ENCODE measurements at regions not wholly inside any gene's neighbourhood (a gene's known extent, or its start where the extent isn't known, plus 50 kb on each side); places are given as distances from the start of the nearest gene placed in this dataset.
"Not testable (repeated sequence)": the region's sequence is repeated elsewhere in the genome, so short reads cannot be mapped to it uniquely, and the experiment has no call there.

DNA sequence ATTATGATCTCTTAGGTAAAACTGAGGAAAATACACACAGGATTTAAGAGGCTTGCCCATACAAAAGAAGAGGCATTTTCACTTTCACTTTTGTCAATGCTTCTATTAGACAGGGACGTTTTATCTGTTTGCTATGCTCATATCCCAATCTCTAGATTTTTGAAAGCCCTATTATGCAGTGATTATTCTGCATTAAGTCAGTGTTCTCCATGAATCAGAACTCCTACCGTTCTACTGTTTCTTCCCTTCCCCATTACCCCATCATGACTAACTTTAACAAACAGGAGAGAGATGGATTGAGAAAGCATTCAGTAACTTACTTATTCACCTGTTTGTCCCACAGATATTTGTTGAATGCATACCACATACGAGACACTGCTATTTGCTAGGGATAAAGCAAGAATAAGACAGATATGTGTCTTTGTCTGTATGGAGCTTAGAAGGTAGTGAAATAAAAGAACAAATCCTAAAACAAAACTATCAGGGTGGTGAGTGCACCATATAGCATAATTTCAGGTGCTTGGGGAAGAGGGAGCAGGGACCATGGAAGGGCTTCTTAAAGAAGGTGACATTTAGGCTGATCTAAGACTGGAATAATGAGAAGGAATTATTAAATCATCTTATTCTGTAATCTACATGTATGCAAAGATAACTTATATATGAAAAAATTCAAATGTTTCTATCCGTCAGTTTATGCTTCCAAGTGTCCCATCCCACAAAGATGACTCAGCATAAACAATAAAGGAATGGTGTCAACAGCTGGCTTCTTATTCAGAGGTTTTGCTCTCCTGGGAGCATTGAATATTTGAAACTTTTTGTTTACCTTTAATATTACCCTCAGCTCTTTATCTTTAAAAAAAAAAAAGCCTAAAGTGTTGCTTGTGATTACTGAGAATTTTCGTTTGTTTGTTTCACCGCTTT, 328.1 kb downstream of the HINT1 start:
- no peak for DNase-seq (ENCODE audit: low read depth)

DNA sequence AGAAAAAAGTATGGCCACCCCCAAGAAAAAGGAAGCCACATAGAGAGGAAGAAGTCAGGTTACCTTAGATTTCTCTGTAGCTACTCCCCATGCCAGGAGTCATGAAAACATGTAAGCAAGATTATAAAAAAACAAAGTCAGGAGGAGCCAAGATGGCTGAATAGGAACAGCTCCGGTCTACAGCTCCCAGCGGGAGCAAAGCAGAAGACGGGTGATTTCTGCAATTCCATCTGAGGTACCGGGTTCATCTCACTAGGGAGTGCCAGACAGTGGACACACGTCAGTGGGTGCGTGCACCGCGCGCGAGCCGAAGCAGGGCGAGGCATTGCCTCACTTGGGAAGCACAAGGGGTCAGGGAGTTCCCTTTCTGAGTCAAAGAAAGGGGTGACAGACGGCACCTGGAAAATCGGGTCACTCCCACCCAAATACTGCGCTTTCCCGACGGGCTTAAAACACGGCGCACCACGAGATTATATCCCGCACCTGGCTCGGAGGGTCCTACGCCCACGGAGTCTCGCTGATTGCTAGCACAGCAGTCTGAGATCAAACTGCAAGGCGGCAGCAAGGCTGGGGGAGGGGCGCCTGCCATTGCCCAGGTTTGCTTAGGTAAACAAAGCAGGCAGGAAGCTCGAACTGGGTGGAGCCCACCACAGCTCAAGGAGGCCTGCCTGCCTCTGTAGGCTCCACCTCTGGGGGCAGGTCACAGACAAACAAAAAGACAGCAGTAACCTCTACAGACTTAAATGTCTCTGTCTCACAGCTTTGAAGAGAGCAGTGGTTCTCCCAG, 347.3 kb downstream of the HINT1 start:
- not testable (repeated sequence) for DNase-seq (ENCODE audit: low read depth)

DNA sequence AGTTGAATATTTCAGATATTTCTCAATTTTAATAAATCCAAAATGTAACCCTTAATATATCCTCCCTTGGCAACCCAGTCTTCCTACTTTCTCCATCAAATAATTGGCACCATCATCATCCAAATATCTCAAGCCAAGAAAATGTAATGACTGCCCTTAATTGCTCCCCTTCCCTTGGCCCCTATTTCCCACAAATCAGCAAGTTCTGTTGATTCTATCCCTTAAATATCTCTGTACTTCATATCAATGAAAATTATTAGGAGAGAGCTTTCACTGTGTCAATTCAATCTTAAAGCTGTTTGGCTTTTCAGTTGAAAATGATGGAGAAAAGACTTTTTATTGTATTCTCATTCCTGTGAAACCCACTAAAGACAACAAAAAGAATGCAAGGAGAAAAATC, 349.8 kb downstream of the HINT1 start:
- DNase-seq (ENCODE audit: low read depth), result no peak

DNA sequence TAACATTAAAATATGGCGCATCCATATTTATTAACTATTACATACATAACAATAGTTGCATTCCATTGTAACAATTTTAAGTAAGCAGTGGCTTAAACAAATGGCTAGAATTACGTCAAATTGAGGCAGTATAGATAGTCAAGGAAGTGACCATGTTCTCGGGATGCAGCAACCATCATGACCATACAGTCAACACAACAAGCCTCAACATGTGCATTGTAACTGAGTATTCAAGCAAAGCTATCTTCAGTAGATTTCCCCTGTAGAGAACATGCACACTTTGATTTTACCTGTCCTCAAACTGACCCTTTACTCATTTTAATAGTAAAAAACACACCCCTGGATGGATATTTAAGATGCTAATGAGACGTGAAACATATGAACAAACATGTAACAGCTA, 356.4 kb downstream of the HINT1 start:
- DNase-seq (ENCODE audit: low read depth), result no peak

DNA sequence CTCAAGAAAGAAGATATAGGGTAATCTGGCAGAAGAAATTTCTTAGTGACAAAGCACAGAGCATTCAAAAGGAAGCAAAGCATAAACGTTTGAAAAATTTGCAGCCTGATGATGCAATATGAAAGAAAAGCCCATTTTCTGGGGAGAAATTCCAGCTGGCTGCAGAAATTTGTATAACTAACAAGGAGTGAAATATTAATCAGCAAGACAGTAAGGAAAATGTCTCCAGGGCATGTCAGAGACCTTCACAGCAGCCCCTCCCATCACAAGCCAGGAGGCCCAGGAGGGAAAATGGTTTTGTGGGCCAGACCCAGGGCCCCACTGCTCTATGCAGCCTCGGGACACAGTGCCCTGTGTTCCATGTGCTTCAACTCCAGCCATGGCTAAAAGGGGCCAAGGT, 359.4 kb downstream of the HINT1 start:
- DNase-seq (ENCODE audit: low read depth), result no peak

DNA sequence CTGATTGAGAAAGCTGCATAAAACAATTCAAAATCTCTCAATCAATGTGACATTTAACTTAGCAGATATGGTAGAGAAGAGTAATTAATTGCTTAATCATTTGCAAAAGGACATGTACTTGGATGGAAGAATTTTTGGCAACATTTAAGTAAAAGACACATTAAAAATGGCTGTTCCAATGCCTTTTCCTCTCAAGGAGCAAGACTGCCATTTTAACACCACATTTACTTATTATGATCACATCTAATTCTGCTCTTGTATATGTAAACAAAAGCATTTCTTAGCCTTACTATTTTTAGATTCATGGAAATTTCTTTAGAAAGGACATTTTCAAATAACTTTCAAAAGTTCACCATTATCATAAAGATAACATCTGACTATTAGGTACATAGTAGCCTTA, 360.0 kb downstream of the HINT1 start:
- no peak for DNase-seq (ENCODE audit: low read depth)

DNA sequence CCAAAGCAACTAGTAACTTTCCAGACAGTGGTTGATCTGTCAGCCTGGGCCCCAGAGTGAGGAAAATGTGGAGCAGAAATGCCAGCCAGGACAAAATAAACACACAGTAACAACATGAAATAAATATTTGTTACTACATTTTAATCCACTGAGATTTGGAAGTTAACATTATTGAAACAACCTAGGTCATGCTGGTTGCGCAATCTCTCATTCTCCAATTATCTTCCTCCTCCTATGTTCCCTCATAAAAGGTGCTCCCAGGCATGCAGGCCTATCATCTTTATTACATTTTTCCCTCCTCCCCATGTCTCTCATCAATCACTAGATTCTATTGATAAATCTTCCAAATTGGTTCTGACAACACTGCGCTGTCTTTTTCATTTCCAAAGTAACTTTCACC, 363.1 kb downstream of the HINT1 start:
- no peak for DNase-seq (ENCODE audit: low read depth)

DNA sequence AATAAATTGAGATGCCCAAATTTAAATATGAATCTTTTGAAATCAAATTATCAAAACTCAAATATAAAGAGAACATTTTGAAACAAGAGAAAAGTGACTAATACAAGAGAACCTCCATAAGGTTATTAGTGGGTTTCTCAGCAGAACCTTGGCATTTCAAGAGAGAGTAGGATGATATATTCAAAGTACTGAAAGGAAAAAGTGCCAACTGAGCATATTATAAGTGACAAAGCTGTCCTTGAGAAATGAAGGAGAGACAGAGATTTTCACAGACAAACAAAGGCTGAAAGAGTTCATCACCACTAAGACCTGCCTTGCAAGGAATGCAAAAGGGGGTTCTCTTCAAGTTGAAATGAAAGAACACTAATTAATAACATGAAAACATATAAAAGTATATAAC, 366.0 kb downstream of the HINT1 start:
- DNase-seq (ENCODE audit: low read depth), result no peak

DNA sequence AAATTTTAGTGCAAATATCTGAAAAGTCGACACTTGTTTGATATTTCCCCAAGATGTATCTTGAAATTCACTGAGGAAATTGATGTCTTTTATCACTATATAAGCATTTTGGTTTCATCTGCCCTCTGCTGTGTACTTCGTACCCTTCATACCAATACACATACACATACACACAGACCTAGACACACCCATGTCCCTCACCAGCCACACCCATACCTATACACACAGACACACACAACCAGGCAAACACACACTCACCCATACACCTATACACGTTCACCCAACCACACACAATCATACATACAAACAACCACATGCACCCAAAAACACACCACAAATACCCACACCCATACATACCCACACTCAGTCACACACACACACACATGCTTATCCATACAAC, 367.8 kb downstream of the HINT1 start:
- DNase-seq (ENCODE audit: low read depth), result no peak

DNA sequence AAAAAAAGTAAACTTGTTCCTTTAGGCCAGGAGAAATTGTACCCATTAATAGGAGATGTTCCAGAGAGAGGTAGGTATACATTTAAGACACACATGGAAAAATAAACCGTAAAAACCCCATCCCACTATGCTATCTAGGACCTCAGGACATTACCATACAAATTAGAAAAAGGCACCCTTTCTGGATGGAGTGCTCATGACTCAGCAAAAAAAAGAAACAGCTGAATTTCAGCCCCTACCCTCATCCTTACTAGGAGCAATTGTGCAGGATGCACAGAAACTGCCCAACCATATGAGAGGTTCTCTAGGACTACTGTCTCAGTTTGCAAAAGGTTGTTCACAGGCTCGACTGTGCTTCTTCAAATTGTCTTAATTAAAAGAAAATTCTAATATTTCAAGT, 368.2 kb downstream of the HINT1 start:
- DNase-seq (ENCODE audit: low read depth), result no peak

DNA sequence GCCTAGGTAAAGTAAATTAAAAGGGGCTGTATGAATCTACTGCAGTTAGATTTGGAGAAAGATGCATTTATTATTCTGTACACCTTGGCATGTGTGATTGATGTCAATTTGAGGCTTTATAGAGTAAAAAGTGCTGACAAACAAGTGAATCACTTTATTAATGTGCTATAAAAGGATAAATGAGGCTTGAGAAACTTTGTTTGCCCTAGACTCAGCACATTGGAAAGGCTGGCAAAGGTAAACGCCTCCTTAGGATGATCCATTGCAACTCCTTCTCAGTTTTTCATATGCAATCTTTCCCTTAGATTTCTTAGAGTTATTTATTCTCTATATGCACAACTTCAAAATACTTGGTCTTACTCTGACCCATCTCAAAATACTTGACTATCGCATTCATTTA, 369.0 kb downstream of the HINT1 start:
- no peak for DNase-seq (ENCODE audit: low read depth)

DNA sequence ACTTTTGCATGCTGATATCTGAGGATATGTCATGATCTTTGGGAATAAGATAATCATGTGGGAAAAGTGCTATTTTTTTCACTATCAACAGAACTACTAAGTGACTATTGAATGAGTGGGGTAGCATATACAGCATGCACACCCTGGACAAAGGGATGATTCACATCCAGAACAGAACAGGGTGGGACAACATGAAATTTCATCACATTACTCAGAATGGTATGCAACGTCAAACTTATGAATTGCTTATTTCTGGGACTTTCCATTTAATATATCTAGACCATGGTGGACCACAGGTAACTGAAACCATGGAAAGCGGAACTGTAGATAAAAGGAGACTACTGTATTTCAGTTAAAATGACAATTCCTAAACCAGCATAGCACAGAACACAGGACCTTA, 370.0 kb downstream of the HINT1 start:
- DNase-seq (ENCODE audit: low read depth), result no peak

DNA sequence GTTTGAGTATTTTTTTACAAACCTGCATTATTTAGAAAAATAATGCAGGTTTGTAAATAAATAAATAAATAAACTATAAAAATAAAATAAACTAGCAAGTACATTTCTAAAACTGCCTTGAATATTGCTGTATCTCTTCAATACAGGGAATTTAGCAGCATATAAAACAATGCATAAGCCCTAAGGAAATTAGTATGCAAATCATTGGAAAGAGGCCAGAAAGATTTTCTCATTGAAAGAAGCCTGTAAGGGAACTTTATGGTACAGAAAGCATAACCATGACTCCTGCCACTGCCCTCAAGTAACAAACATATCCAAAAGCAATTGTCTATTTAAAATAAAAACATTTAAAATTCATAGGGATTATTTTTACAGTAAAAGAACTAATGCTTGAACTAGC, 387.3 kb downstream of the HINT1 start:
- DNase-seq (ENCODE audit: low read depth), result no peak

DNA sequence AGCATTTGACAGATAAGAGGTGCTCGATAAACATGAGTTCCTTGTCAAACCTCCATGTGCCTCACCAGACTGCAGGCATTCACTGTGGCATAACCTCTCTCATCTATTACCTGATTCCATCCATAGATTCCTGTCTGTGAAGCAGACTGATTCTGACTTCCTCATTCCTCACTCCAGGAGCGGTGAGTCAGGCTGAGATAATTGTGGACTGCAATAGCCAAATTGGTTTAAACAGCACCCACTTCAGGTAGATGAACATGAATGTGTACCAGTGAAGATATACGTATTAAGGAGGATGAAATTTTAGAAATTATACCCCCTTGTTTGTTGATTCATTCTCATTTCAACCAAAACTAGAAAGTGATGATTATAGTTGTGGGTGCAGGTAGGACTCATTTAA, 391.2 kb downstream of the HINT1 start:
- no peak for DNase-seq (ENCODE audit: low read depth)

DNA sequence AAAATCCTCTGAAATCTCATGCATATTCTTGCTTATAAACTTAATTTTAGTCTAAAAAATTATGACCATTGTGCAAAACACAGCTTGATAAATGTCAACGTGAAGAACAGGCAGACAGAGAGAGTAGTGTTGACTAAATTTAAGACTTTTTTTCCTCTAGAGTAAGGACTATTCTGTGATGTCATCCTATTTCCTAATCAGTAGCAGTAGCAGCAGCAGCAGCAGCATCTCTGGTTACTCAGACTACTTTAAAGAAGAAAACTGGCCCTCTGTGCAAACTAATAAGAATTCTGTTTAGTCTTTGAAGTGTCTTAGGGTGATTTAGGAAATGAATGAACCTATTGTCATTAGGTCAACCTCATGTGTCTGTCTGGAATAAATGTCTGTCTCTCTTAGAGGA, 403.0 kb downstream of the HINT1 start:
- DNase-seq (ENCODE audit: low read depth), result no peak

DNA sequence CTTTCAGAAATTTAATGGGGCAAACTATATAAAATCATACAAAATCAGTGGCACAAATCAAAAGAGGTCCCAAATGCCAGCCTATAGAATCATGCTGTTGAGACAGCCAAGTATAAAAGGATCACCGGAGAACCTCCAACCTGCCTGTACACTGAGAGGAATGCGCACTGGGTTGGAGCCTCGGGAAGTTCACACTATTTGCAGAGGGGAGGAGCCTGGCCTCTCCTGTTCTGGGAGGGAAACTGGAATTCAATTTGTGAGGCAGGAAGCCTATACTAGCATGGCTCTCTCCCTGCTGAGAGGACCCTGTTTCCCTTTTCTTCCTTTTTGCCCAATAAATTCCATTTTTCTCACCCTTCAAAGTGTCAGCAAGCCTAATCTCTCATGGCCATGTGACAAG, 406.0 kb downstream of the HINT1 start:
- DNase-seq (ENCODE audit: low read depth), result no peak

DNA sequence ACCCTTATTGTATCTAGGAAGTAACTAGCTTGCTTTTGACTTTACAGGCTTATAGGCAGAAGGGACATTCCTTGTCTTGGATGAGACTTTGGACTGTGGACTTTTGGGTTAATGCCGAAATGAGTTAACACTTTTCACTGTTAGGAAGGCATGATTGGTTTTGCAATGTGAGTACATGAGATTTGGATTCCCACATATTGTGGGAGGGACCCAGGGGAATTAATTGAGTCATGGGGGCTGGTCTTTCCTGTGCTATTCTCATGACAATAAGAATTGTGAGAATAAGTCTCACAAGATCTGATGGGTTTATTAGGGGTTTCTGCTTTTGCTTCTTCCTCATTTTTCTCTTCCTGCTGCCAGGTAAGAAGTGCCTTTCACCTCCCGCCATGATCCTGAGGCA, 417.5 kb downstream of the HINT1 start:
- DNase-seq (ENCODE audit: low read depth), result no peak

DNA sequence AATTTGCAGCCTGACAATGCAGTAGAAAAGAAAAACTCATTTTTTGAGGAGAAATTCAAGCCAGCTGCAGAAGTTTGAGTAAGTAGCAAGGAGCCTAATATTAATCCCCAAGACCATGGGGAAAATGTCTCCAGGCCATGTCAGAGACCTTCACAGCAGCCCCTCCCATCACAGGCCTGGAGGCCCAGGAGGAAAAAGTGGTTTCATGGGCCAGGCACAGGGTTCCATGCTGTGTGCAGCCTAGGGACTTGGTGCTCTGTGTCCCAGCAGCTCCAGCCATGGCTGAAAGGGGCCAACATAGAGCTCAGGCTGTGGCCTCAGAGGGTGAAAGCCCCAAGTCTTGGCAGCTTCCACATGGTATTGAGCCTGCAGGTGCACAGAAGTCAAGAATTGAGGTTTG, 418.4 kb downstream of the HINT1 start:
- not testable (repeated sequence) for DNase-seq (ENCODE audit: low read depth)

DNA sequence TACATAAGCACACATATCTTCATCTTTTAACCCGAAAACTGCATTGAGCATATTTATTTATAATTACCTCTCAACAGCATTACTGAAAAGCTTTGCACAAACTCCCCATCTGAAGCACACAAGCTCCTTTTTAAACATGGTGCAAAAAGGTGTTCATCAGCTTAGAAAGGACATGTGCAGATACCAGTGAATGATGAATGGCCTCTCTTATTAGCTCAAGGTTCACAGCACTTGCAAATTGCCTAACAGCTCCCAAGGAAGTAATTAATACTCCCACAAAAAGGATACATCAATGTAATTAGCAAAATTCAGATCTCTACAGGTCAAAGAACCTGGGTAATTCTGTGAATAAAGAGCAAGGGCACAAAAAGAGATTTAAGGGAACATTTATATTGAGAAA, 422.0 kb downstream of the HINT1 start:
- no peak for DNase-seq (ENCODE audit: low read depth)

DNA sequence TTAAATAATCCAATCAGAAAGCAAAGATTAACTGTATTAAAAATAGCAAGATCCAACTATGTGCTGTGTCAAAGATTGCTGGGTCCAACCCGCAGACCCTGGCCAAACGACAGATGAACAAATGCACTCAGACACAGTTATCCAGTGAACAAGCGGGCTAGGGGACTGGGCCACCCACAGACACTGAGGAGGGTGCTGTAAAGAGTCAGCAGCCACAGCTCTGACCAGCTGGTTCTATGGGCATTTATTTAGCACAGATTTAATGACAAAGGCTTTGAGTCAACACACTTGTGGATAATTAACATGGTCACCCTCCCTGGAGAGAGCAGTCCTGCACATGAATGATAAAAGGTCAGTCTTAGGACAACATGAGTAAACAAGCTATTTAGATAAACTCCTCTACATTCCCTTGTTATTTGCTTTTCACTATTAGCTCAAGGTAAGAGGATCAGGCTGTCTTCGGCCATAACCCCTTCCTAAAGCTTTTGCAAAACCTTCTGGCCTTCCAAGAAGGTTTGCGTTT, 424.9 kb downstream of the HINT1 start:
- no peak for DNase-seq (ENCODE audit: low read depth)

DNA sequence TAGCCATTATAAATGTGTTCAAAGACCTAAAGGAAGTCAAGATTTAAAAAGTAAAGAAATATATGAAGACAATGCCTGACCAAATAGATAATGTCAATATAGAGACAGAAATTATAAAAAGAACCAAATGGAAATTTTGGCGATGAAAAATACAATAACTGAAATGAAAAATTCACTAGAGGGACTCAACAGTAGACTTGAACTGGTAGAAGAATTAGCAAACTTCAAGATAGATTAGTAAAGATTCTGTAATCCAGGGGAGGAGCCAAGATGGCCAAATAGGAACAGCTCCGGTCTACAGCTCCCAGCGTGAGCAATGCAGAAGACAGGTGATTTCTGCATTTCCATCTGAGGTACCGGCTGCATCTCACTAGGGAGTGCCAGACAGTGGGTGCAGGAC, 433.2 kb downstream of the HINT1 start:
- DNase-seq (ENCODE audit: low read depth), result no peak

DNA sequence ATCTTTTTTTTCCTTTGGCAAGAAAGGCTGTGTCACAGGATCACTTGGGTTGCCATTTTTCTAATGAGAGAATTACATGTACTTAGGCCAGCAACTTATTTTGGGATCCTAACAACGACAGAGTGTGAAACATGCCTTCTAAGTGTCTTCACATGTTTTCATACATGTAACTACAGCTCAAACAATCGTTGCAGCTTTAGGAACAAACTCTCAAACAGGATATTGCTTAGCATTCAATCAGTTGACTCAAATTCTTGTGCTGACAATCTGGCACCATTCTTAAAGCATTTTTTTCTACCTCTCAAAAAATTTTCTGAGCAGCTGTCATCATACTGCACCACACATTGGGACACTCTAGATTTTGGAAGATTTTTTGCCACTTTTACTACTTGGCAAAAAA, 435.5 kb downstream of the HINT1 start:
- DNase-seq (ENCODE audit: low read depth), result no peak

DNA sequence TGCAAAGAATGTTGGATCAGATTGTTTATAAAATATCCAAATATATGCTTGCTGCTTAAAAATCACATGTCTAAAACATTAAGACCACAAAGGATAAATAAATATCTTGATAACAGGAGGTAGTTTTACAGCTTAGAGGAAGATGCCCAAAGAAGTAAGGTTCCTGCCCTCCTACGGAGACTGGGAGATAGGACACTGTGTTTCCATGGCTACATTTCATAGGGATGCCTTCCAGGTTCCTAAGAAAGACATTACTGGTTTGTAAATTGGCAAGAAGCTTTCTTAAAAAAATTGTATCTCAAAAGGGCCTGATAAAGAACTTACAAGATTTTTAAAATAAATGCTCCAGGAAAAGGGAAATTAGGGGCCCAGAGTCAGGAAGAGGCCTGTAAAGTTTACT, 437.2 kb downstream of the HINT1 start:
- DNase-seq (ENCODE audit: low read depth), result no peak

All from HS-27A (cell line).